Stimulated activated CD4-positive, alpha-beta T cell treated with anti-CD3 and anti-CD28 coated beads, Interleukin-15, amount 100 ng/mL, for 1 hour (primary cell): ENCODE measurements at regions not wholly inside any gene's neighbourhood (a gene's known extent, or its start where the extent isn't known, plus 50 kb on each side); places are given as distances from the start of the nearest gene placed in this dataset.

Experiments used
- DNase-seq, 2 donors: peaks; one replicate each; pipeline ENCODE4 v3.0.0-alpha.2; 2020; ENCODE audit warnings: low read depth in 1 of 2, low spot score in 1 of 2

DNA sequence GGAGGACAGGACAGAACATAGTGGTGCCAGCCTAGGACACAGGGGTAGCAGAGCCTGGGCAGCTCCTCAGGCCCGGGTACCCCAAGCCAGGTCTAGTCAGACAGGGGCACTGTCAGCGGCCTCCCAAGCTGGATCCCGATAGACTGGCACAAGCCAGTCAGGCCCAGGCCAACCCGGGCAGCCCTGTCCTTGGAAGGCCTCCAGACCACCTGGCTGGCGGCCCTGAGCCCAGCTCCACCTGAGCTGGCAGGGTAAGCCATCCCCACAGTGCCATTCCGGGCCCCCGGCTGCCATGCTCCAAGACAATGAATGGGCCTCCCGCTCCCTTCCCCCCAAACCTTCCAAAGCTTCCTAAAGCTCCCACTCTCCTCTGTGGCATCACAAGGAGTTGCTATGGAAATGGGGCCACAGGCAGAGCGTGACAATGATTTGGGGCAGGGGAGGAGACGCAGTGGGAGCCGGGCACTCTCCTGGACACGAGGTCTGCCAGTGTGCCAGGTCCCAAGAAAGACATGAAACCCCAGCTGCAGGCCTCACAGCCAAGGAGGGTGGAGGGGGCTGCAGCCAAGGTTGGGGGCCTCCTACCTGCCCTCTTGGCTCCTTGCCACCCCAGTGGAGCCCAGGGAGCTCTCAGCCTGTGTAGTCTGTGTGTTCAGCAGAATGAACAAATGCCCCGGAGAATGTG is 165.6 kb upstream of the LINGO1 start:
- DNase-seq: no peak

DNA sequence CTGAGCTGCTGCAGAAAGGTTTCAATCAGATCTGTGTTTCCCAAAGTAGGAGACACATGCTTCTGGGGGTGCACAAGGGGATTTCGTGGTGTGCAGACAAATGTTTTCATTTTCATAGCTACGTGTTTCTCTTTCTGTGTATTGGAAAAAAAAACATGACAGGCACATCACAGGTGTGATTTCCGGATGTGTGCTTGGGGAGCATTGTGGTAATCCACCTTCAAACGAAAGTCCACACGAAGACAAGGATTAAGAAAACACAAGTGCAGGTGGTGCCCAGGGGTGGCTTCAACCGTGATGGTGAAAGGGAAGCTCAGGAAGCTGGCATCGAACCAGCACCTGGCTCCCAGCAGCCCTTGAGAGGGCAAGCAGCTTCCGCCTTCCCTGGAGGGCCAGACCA is 164.6 kb upstream of the LINGO1 start:
- no peak for DNase-seq

DNA sequence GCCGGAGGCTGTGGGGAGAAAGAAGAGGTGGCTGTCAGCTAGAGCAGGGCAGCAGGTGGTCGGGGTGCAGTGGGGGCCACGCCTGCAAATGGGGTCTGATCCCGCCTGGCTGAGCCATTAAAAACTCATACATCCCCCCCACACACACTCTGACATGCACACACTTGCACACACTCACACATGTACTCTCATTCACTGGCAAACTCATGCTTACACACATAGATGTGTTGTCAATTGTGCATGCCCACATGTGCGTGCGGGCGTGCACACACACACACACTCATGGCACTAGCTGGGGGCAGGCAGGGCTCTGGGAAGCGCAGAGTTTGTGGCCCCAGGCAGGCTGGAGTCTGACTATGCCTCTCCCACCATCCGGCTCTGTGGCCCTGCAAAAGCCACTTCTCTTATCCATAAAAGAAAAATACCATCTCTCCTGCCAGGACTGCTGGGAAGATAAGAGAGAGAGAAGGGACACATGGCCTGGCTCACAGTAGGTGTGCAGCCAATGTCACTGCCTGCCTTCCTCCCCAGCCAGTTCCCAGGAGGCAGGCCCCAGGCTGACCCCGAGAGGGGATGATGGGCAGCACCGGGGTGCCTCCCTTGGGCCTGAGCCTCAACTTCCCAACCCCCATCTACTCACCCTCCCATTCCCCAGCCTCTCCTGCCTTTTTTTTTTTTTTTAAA is 163.5 kb upstream of the LINGO1 start:
- DNase-seq: no peak

DNA sequence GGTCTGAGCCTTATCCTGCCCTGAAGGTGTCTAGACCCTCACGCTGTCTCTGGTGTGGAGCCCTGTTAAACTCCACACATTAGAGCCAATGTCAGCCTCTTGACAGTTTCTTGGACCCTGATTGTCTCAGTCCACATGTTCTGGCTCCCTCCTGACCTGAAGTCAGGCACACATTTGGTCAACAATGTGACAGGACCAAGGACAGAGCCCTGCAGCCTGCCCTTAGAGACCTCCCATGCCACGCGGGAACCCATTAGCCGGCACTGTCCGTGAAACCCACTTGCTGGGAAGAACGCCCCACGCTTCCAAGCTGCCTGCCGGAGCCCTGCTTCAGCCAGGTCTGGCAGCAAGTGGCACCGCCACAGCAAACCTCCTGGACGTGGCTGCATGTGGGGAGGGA is 162.7 kb upstream of the LINGO1 start:
- no peak for DNase-seq

- no peak for DNase-seq
Observed at GRCh38 chr15:77791941-77792340, 159.2 kb upstream of the LINGO1 start.

DNA sequence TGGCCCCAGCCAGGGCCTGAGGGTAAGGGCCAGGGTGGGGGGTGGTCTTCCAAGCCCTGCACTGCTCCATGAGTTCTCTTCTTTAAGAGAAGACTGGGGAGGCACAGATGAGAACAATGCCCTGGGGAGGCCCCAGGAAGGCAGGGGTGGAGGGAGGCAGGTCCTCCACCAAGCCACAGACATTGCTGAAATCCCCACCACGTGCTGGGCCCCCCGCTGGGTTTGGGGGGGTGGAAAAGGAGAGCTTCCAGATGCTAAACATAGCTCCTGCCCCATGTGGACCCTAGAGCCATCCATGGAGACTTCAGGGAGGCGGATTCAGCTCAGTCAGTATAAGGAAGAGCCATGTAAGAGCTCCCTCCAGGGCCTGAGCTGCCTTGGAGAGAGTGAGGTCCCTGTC is 157.8 kb upstream of the LINGO1 start:
- DNase-seq: no peak

DNA sequence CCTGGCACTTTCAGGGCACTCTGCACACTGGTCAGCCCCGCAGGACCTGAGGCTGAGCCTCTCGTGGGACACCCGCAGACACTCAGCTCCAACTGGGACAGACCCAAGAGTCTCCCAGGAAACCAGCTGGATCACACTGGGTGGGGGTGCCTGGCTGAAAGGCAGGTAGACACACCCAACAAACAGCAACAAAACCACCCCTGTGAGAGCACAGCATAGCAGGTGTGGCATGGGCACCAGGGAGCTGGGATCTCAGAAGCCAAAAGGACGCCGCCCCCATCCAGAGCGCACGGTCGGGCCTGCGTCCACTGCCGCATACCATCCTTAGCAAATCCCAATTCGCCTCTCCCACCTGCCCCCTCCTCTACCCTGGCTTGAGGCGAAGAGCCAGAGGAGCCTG is 154.2 kb upstream of the LINGO1 start:
- no peak for DNase-seq

- DNase-seq: no peak
Observed at GRCh38 chr15:77786181-77786890, 153.6 kb upstream of the LINGO1 start.

DNA sequence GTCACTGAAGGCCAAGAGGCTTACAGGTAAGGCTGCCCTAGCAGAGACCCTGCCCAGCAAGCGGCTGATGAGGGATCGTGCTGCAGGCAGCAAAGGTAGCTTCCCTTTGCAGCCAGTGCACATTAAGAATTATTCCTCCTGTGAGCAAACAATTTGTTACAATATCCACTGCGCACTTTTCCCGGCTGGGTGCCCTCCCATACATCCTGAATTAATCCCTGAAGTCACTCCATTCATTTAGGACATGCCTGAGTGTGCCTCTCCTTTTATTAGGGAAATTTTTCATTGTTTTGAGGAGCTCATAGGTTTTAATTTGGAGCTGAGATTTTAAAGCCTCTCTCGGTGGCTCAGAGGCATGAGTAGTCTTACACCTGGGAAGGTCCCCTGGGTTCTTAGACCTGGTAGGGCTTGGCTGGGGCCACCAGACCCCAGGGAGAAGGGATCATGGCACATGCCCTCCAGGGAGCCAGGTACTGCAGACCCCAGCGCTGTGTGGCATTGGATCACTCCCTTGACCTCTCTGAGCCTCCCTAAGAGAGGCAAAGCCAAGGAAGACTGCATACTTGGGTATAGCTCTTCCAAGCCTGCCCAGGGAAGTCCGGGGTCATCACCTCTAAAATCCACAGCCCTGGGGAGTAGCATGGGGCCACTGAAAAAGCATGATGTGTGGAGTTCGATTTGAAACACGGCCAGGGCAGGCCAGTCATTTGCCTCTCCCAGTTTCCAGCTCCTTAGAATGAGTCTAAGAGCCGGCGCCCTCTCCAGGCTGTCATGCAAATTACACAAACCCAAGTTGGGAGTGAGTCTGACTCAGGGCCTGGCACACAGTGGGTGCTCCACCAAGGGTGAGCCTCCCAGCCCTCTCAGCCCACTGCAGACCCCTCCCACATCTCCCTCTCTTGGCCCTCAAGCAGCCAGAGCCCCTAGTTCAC is 151.9 kb upstream of the LINGO1 start:
- DNase-seq: no peak

DNA sequence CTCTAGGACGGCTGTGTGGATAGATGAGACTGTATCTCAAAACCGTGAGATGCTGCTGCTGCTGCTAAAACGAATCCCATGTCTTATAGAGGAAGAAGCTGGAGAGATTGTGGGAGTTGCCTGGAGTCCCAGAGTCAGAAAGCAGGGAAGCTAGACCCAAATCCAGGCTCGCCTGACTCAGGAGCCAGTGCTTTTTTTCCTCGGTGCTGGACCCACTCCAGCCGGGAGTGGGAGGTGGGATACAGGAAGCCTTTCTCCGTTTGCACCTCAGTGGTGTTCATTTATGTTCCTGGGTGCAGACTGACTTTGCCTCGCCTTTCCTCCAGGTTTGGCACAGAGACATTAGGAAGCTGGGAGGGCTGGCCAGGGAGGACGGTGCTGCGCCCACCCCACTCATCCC is 150.9 kb upstream of the LINGO1 start:
- no peak for DNase-seq

DNA sequence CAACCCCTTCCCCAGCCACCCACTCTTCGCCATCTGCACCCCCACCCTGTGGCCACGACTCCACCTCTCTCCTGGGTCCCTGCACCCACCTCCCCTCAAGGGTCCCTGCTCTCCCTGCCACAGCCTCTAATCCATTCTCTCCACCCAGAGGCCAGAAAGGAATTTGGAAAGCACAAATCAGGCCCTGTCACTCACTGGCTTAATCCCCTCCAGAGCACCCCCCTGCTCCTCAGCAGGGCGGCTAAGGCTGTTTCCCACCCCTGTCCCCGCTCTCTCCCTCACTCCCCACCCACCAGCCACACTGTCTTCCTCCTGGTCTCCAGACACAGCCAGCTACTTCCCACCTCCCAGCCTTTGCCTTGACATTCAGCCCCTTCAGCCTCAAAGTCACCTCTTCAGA is 150.0 kb upstream of the LINGO1 start:
- no peak for DNase-seq

DNA sequence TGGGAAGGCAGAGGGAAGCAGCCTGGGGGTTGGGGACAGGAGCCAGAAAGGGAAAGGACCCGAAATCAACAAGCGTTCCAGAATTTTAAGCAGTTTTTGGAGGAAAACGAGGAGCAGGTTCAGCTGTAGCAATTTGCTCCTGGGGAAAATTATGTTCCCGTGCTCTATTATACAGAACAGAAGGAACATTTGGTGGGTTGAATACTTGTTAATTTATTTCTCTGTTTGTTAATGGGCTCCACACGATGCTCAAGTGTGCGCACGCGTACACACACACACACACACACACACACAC is 149.2 kb upstream of the LINGO1 start:
- DNase-seq: no peak

DNA sequence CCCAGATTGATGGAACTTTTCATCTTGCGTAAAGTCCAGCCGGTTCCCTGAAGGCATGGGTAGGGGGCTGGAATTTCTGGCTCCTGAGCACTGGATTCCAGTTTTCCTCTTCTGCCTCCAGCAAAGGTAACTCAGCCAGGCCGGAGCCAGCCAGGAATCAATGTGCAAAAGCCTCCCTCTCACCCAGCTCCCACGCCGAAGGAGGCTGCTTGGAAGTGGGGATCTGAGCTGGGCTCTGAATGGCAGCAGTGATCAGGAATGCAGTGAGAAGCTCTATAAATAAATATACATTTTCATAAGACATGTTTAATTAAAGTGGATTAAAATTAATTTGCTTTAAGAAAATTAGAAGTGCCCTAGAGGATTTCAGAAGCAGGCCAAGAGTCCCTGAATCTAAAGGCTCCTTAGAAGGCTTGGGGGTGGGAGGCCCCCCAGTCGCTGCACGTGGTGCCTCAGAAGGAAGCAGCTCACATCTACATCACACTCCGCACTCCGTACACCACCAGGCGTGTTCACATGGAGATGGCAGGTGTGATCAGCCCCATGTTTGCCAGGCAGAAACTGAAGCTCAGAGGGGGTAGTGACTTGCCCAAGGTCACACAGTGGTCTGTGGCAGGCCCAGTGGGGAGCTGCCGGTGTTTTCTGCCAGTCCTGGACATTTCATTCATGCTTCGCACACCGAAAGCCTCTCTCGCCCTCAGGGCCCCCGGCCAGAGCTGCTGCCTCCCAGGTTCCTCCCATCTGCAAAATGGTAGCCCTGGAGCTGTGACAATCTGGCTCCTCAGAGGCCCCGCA is 148.6 kb upstream of the LINGO1 start:
- DNase-seq: no peak

- DNase-seq: no peak
Observed at GRCh38 chr15:77778802-77779201, 146.1 kb upstream of the LINGO1 start.

DNA sequence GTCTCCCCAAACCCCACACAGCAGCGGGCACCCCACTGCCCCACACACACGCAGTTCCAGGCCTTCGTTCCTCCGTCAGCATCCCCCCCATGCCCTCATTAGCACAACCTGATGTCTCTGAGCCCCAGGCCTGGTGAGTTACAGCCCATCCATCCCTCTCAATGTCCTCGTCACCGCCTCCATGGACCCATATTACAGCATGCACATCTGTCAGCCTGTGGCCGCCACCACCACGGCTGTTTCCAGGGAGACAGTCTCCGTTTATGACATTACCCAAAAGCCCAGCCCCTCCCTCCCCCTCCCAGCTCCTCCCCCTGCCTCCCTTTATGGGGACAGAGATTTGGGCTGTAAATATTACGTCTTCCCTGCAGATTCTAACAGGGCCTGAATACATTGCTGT is 143.1 kb upstream of the LINGO1 start:
- no peak for DNase-seq

GRCh38 chr15:77775373-77775772 is 142.7 kb upstream of the LINGO1 start:
- DNase-seq: no peak

DNA sequence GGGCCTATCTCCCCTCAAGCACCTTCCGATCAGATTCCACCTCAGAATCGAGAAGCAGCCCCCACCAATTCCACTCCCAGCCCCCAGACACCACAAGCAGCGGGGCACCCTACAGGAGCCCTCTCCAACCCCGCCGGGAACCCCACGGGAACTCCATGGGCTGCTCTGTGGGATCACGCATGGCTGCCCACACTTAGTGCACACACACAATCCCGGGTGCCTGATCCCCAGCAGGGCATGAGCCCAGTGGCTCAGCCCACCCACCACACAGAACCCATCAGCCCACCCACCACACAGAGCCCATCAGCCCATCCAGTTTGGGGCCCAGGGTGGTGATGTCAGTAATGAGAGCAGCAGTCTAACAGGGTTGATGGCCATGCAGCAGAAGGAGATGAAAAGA is 141.6 kb upstream of the LINGO1 start:
- DNase-seq: no peak

DNA sequence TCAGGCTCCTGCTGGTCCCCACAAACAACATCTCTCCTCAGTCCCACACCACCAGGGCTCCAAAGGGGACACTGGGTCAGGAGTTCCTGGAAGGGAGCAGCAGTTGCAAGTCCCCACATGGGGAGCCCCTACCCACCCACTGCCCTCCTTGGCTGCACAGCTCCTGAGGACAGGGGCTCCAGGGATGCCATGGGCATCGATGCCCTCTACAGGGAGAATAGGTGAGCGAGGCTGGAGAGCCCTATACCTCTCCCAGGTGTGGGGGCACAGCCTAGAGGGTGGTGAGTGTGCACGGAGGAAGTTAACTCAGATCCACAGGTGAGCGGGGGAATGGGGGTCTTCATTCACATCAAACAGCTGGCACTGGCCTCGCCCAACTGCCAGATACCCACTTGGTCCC is 141.2 kb upstream of the LINGO1 start:
- DNase-seq: no peak

DNA sequence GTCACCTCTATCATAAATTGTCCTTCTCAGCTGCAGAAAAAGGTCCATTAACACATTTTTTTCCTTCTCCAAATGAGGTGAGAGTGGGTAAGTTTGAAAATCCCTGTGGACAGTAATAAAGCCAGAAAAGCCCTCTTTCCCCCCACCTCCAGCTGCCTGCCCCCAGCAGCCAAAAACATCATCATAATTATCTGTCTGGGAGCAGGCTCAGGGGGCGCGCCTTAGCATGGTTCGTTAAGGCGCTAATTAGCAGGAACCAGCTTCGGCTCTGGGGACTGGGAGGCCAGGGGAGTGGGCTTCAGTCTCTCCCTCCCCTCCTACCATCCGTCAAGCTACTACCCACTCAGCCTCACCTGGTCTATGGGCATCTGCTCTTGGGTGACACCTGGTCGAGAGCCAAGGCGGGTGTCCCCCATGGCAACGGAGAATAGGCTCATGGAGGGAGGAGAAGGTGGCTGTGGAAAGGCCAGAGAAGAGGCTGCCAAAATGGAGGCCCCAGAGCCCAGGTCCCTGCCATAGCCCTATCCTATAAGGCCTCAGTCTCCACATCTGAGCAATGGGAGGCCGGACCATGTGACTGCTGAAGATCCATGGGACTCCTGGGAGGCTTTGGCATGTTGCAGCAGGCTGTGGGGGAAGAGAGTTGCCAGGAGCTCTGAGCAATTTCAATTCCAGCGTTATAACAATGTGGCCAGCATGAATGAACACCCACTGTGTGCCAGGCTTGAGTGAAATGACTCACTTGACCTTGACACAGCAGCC is 140.1 kb upstream of the LINGO1 start:
- no peak for DNase-seq

DNA sequence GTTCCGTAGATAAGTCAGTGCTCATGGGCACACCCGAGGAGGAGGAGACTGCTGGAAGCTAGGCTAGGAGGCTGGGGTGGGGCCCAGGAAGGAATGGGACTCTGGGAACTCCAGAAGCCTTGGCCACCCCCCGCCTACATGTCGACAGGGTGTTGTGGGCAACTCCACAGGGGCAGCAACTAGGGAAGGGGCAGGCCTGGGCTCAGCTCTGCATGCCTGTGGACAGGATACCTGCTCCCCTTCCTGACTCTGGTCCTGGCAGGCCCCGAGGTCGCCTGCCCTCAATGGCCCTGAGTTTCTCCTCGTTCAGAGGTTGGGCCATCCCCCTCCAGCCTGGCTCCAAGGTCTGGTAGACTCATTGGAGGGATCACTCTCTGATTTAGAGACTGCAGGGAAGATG is 138.9 kb upstream of the LINGO1 start:
- no peak for DNase-seq
